Esophagus squamous epithelium (tissue), 4 donors: ENCODE measurements at regions not wholly inside any gene's neighbourhood (a gene's known extent, or its start where the extent isn't known, plus 50 kb on each side); places are given as distances from the start of the nearest gene placed in this dataset.

ENCODE experiments used
- CTCF ChIP-seq, 6 experiments: fragments of 450-650 bp in 4 of 6; fragments of 200-600 bp in 2 of 6; sonication (generic) in 2 of 6; IDR thresholded peaks; one replicate each; pipeline ENCODE4 v1.5.1; 2016 to 2019; ENCODE audit warnings: antibody characterized with exemption in 6 of 6, mild to moderate bottlenecking in 4 of 6, moderate library complexity in 4 of 6
- POLR2A ChIP-seq, 4 donors: fragments of 450-650 bp; IDR thresholded peaks; one replicate each; pipeline ENCODE4 v1.6.1; 2017; ENCODE audit warnings: antibody characterized with exemption in 4 of 4, mild to moderate bottlenecking in 4 of 4, moderate library complexity in 3 of 4

- TF ChIP-seq CTCF (IDR thresholded peaks at IDR 0.05) (no peak), POLR2A (IDR thresholded peaks at IDR 0.05) (no peak)
Observed at GRCh38 chr9:80690349-80690939, 998.9 kb downstream of the TLE1 start.
